ENCODE measurements at regions not wholly inside any gene's neighbourhood (a gene's known extent, or its start where the extent isn't known, plus 50 kb on each side); places are given as distances from the start of the nearest gene placed in this dataset.

- in situ Hi-C loops (cut with MboI; ENCODE audit: low sequenced_read_pairs): no loop called here
Observed at GRCh38 chr1:47694011-47694890, 256.4 kb downstream of the FOXD2 start.

- in situ Hi-C loops (cut with MboI; ENCODE audit: low sequenced_read_pairs): no loop called here
Observed at GRCh38 chr1:47696404-47696736, 258.5 kb downstream of the FOXD2 start.

GRCh38 chr1:47696737-47697441 lies 259.0 kb downstream of the FOXD2 start:
- in situ Hi-C loops (cut with MboI; ENCODE audit: low sequenced_read_pairs): no loop called here

DNA sequence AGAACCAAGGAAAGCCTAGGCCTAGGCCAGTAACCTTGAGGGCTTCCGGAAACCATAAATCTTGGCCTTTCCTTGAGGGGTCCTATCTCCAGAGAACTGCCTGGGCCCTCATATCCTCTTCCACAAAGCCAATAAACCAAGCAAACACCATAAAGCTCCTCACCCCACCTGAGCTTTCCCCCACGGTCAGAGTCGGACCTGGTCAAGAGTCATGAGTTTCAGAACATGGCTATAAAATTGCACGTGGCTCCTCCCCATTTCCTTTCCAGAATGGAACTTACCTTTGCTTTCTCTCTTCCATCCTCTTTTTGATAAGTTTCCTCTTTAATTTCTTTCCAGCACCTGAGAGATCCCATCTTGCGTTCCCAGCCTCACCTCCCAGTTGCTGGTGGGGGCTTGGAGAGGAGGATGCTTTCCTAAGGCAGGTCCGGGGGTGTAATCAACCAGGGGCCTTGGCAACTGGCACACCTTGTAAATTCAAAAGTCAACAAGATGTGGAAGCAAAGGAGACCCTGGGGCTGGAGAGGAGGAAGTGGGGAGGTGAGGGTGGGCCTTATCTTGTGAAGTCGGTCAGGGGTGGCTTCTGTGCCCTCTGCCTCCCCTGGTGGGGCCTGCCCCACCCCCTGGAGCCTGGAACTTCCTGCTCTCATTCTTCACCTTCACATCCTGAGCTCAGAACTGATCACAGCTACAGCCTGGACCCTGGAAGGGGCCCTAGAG lies 259.9 kb downstream of the FOXD2 start:
- in situ Hi-C loops (cut with MboI; ENCODE audit: low sequenced_read_pairs): no loop called here

DNA sequence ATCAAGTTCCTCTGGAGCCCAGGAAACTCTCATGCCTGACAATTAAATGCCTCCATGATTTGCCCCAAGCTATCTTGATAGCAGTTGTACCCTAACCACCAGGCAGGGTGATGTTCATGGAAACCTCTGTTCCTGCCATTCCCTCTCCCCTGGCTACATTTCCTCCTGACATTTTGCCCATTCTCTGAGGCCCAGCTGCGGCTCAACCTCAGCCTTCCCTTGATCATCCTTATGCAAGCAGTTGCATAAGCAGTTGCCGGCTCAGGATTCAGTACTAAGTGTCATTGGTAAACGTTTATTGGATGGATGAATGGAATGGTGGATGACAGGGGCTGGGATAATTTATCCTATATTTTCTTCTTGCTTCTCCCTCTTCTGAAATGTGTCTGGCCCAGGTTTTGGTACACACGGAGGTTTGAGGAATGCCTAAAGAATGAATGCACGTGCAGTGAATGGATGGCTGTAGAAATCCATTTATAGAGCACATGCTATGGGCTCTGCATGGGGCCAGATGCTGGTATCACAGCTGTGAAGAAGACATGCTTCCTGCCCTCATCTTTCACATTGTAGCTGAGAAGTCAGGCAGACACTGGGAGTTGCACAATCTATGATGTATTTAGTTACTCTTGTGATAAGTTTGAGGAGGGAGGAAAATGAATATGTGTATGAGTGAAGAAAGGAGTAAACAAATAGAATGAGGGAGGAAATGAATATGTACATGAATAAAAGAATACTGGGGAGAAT lies 261.8 kb downstream of the FOXD2 start:
- in situ Hi-C loops (cut with MboI; ENCODE audit: low sequenced_read_pairs): loop anchor here (25.0 kb wide), 3 partner anchors 162 to 512 kb away; partner anchors contain the start of genes FOXE3 and PDZK1IP1

DNA sequence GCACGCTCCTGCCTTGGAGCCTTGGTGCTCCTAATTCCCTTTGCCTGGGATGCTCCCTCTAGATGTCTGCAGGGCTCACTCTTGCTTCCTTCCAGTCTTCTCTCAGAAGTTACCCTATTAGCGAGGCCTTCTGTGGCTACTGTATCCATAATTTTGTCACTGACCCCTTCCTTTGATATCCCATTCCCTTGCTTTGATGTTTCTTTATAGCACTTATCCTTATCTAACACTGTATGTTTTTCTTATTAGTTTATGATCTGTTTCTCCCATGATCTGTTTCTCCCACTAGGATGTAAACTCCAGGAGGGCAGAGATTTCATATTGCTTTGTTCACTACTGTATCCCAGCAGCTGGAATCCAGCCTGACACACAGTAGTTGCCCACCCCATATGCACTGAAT lies 263.4 kb downstream of the FOXD2 start:
- in situ Hi-C loops (cut with MboI; ENCODE audit: low sequenced_read_pairs): loop anchor here (25.0 kb wide), 3 partner anchors 164 to 514 kb away; partner anchors contain the start of genes FOXE3 and PDZK1IP1

DNA sequence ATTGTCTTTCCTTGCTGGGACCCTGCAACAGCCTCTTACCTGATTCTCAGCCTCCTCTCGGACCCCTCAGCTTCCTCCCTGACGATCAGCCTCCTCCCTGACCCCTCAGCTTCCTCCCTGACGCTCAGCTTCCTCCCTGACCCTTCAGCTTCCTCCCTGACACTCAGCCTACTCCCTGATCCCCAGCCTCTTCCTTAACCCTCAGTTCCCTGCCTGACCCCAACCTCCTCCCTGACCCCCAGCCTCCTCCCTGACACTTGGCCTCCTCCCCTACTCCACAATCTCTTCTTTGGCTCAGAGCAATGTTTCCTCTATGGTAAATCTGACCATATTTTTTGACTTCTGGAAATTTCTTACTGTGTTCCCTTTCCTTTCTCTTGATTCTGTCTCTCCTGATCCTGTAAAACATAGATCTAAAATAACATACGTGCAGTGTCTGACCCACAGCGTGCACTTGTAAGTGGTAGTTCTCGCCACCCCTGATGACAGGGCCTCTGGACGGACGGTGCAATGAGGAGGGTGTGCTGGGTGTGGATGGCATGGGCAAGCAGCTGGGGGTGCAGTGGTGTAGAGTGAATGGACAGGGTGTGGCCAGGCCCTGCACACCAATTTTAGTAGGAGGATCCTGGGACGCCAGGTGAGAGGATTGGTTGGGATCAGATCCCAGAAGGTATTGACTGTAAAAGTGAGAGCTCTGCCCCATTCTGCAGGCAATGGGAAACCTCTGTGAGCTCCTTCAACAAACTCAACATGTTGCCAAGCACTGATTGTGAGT lies 264.1 kb downstream of the FOXD2 start:
- in situ Hi-C loops (cut with MboI; ENCODE audit: low sequenced_read_pairs): loop anchor here (25.0 kb wide), 3 partner anchors 165 to 515 kb away; partner anchors contain the start of genes FOXE3 and PDZK1IP1

- in situ Hi-C loops (cut with MboI; ENCODE audit: low sequenced_read_pairs): loop anchor here (25.0 kb wide), 3 partner anchors 166 to 516 kb away; partner anchors contain the start of genes FOXE3 and PDZK1IP1
Observed at GRCh38 chr1:47703156-47703825, 265.4 kb downstream of the FOXD2 start.

DNA sequence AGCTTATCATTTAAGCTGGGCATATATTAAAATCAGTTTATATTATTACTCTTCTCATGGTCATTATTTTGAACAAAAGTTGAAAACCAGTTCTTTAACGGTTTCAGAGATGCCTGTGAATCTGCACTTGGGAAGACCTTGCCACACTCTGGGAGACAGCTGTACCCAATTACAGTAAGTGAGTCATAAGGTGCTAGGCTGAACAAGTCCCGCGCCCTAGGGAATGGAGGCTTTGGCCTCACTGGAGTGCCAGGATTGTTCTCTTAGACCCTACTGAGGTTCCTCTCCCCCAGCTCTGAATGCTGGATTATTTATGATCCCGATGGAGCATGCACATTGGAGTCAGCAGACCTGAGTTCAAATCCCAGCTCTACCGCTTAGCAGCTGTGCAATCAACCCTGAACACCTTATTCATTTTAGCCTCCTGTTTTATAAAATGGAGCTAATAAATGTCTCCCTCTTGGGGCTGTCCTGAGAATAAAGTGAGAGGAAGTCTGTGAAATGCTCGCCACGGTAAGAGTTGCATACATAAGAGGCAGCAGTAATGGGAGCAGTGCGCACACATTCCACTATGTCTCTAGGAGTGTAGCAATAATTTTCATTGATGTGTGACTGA lies 266.2 kb downstream of the FOXD2 start:
- in situ Hi-C loops (cut with MboI; ENCODE audit: low sequenced_read_pairs): loop anchor here (25.0 kb wide), 3 partner anchors 167 to 517 kb away; partner anchors contain the start of genes FOXE3 and PDZK1IP1

DNA sequence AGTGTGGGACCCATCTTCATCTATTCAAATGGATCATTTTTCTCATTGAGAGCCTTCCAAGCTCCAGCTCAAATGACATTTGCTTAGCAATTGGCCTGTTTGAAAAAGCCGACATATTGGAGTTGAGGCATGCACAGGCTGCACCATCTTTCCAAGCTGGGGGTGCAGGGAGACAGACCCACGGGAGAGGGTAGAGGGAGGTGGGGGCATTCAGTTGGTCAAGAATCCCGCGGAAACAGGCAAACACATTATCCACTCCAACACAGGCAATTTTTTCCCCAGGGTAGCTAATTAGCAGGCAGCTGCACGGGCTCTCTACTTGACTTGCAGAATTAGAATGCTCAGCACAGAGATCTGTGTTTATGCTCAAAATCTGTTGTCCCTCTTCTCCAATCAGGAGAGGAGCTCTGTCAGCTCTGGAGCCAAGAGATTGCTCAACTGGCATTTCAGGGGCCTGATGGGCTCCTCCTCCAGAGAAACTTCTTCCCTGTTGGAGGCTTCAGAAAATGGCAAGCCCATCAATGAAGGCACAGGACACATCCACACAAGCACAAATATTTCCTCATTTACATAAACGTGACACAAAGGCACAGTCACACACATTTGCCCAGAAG lies 267.8 kb downstream of the FOXD2 start:
- in situ Hi-C loops (cut with MboI; ENCODE audit: low sequenced_read_pairs): loop anchor here (25.0 kb wide), 3 partner anchors 168 to 518 kb away; partner anchors contain the start of genes FOXE3 and PDZK1IP1

- in situ Hi-C loops (cut with MboI; ENCODE audit: low sequenced_read_pairs): loop anchor here (25.0 kb wide), 3 partner anchors 170 to 520 kb away; partner anchors contain the start of genes FOXE3 and PDZK1IP1
Observed at GRCh38 chr1:47707503-47707902, 269.7 kb downstream of the FOXD2 start.

GRCh38 chr1:47708019-47708535 lies 270.2 kb downstream of the FOXD2 start:
- in situ Hi-C loops (cut with MboI; ENCODE audit: low sequenced_read_pairs): loop anchor here (25.0 kb wide), 3 partner anchors 171 to 521 kb away; partner anchors contain the start of genes FOXE3 and PDZK1IP1

GRCh38 chr1:47708658-47709018 lies 270.8 kb downstream of the FOXD2 start:
- in situ Hi-C loops (cut with MboI; ENCODE audit: low sequenced_read_pairs): loop anchor here (25.0 kb wide), 3 partner anchors 171 to 521 kb away; partner anchors contain the start of genes FOXE3 and PDZK1IP1

DNA sequence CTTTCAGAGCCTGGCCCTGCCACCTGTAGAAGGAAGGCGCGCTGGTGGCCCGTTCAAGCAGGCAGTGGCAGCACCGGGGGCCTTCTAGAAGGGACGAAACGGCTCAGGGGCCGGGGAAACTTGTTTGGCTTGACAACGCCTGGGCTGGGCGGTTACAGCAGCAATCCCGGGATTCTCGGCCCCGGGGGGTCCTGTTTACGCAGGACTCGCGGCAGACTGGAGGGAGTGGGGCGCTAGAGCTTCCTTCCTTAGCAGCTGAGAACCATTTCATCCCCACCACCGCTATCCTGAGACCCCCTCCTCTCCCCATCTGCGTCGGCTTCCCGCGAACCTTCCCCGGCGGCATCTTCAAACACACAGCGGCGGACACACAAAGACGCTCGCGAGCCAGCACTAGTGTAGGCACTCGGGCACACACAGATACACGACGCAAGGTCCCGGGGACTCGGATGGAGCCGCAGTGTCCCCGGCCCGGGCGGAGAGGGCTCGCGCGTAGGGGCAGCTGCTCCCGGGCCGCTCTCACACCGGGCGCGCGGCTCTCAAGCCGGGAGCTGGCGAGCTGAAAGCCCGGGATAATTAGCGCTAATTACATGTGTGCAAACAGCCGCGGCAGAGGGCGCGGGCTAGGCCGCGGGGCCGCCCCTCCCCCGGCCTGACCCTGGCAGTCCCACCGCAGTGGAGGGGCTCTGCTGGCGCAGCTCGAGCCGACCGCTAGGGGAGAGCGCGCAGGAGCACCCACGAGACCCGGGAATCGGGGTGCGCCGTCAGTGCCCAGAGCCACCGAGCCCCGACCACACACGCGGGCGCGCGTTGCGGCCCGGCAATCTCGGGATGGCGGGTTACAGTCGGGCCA lies 271.4 kb downstream of the FOXD2 start:
- in situ Hi-C loops (cut with MboI; ENCODE audit: low sequenced_read_pairs): loop anchor here (25.0 kb wide), 3 partner anchors 172 to 522 kb away; partner anchors contain the start of genes FOXE3 and PDZK1IP1

DNA sequence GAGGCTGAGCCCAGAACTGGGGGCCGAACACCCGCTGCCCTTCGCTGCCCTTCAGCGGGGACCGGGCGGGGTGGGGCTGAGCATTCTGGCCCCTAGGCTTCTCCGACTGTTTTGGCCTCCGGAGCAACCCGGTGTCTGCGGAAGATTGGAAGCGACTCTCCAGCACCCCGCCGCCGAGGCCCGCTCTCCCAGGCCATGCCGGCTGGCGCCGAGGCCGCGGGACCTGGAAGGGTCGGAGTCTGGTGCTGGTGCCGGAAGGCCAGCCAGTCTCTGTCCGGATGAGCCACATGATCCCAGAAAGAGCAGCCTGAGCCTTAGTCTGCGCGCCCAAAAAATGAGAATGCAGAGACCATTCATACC lies 272.0 kb downstream of the FOXD2 start:
- in situ Hi-C loops (cut with MboI; ENCODE audit: low sequenced_read_pairs): loop anchor here (25.0 kb wide), 3 partner anchors 173 to 523 kb away; partner anchors contain the start of genes FOXE3 and PDZK1IP1

GRCh38 chr1:47710329-47711071 lies 272.7 kb downstream of the FOXD2 start:
- in situ Hi-C loops (cut with MboI; ENCODE audit: low sequenced_read_pairs): loop anchor here (25.0 kb wide), 3 partner anchors 173 to 523 kb away; partner anchors contain the start of genes FOXE3 and PDZK1IP1

All from HL-60/S4 (cell line).